DND-41 (cell line): ENCODE measurements at regions not wholly inside any gene's neighbourhood (a gene's known extent, or its start where the extent isn't known, plus 50 kb on each side); places are given as distances from the start of the nearest gene placed in this dataset.

ENCODE experiments used
- EZH2 ChIP-seq: IDR thresholded peaks from 3 replicates; pipeline ENCODE4 v1.6.1; 2012; ENCODE audit warnings: borderline replicate concordance, low read depth, mild to moderate bottlenecking, moderate library complexity, low read length, inconsistent platforms; ENCODE audit not compliant: severe bottlenecking
- TF ChIP-seq, protein P1 (sequence below): IDR thresholded peaks from 2 replicates; pipeline ENCODE4 v1.5.1; 2012; ENCODE audit warnings: borderline replicate concordance, low read length, moderate library complexity, mild to moderate bottlenecking; ENCODE audit not compliant: poor library complexity, severe bottlenecking; ENCODE audit errors: extremely low read depth

DNA sequence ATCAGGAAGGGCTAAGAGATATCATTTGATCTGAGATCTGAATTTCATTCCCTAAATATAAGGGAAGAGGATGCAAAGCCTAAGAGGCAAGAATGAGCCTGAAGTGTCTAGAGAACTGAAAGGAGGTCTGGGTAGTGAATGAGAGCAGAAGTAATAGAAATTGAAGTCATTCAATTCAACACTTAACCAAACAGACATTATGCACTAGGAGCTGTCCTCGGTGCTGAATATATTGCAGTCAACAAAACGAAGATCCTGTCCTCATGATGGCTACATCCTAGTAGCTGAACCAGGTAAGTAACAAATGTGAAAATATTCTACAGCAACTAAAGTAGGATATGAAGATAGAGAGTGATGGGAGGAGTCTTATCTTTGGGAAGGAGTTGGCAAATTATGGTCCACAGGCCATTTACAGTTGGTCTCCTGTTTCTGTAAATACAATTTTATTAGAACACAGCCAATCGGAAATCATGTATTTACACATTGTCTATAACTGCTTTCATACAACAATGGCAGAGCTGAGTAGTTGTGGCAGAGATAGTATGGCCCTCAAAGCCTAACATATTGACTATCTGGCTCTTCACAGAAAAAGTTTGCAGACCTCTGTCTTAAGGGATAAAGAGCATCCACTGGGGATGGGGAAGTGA lies 192.9 kb upstream of the CADPS start:
- TF ChIP-seq, protein P1, sequence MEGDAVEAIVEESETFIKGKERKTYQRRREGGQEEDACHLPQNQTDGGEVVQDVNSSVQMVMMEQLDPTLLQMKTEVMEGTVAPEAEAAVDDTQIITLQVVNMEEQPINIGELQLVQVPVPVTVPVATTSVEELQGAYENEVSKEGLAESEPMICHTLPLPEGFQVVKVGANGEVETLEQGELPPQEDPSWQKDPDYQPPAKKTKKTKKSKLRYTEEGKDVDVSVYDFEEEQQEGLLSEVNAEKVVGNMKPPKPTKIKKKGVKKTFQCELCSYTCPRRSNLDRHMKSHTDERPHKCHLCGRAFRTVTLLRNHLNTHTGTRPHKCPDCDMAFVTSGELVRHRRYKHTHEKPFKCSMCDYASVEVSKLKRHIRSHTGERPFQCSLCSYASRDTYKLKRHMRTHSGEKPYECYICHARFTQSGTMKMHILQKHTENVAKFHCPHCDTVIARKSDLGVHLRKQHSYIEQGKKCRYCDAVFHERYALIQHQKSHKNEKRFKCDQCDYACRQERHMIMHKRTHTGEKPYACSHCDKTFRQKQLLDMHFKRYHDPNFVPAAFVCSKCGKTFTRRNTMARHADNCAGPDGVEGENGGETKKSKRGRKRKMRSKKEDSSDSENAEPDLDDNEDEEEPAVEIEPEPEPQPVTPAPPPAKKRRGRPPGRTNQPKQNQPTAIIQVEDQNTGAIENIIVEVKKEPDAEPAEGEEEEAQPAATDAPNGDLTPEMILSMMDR: no peak
- TF ChIP-seq EZH2: no peak
